ENCODE measurements at regions not wholly inside any gene's neighbourhood (a gene's known extent, or its start where the extent isn't known, plus 50 kb on each side); places are given as distances from the start of the nearest gene placed in this dataset.

DNA sequence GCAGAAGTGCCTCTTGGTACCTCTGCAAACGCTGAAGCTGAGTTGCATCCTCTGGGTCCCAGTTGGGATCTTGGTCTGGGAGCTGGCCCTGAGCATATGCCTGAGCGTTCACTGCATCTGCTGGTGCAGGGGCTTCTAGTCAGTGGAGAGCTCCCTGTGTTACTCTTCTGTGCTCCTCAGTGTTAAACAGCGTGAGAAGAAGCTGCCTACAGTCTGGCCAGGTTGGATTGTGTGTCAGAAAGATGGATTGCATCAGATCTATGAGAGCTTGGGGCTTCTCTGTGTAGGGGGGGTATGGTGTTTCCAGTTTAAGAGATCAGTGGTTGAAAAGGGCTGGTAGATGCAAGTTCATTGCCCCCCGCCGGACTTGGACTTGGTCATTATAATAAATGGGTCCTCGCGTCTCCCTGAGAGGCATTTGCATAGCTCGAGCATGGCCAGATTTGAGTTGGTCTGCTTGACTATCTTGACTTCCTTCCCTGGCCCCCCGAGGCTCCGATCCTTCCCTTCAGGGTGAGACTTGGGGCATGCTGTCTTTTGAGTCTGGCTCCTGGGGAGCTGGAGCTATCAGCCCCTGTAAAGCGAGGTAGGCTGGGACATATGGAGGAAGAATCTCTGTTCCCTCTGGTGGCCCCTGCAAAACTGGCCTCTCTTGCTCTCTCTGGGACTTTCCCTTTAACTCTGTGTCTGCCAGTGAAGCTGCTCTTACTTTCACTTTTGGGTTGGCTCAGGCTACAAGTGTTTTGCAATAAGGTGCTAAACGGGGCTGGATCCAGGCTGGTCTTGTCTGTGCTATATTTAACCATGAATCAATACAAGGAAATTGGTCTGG lies 52.9 kb downstream of the OR10H4 start:
- TF ChIP-seq SRF (IDR thresholded peaks at IDR 0.05; ENCODE audit: low read depth) (no peak), EZH2phosphoT487 (IDR thresholded peaks at IDR 0.05; ENCODE audit: borderline replicate concordance) (no peak), RAD21 (IDR thresholded peaks at IDR 0.05; ENCODE audit: low read depth) (no peak), EGR1 (IDR thresholded peaks at IDR 0.05; ENCODE audit: low read depth) (no peak), POLR2A (IDR thresholded peaks at IDR 0.05; ENCODE audit: borderline replicate concordance, extremely low read depth, insufficient read depth, insufficient read length) (no peak), EZH2 (IDR thresholded peaks at IDR 0.05) (no peak)
- TF ChIP-seq, protein P1, sequence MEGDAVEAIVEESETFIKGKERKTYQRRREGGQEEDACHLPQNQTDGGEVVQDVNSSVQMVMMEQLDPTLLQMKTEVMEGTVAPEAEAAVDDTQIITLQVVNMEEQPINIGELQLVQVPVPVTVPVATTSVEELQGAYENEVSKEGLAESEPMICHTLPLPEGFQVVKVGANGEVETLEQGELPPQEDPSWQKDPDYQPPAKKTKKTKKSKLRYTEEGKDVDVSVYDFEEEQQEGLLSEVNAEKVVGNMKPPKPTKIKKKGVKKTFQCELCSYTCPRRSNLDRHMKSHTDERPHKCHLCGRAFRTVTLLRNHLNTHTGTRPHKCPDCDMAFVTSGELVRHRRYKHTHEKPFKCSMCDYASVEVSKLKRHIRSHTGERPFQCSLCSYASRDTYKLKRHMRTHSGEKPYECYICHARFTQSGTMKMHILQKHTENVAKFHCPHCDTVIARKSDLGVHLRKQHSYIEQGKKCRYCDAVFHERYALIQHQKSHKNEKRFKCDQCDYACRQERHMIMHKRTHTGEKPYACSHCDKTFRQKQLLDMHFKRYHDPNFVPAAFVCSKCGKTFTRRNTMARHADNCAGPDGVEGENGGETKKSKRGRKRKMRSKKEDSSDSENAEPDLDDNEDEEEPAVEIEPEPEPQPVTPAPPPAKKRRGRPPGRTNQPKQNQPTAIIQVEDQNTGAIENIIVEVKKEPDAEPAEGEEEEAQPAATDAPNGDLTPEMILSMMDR (IDR thresholded peaks at IDR 0.05 in 2 of 3, conservative IDR thresholded peaks at IDR 0.05 in 1 of 3; ENCODE audit: borderline replicate concordance in 1 of 3, insufficient read depth in 1 of 3, low read depth in 2 of 3, low read length in 2 of 3) = no peak
- TF ChIP-seq, protein P2, sequence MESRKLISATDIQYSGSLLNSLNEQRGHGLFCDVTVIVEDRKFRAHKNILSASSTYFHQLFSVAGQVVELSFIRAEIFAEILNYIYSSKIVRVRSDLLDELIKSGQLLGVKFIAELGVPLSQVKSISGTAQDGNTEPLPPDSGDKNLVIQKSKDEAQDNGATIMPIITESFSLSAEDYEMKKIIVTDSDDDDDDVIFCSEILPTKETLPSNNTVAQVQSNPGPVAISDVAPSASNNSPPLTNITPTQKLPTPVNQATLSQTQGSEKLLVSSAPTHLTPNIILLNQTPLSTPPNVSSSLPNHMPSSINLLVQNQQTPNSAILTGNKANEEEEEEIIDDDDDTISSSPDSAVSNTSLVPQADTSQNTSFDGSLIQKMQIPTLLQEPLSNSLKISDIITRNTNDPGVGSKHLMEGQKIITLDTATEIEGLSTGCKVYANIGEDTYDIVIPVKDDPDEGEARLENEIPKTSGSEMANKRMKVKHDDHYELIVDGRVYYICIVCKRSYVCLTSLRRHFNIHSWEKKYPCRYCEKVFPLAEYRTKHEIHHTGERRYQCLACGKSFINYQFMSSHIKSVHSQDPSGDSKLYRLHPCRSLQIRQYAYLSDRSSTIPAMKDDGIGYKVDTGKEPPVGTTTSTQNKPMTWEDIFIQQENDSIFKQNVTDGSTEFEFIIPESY (IDR thresholded peaks at IDR 0.05; ENCODE audit: extremely low read depth, insufficient replicate concordance, low read length) = no peak

All from HCT116 (cell line).